Trophoblast cell (in vitro differentiated cells and primary cell): ENCODE measurements at regions not wholly inside any gene's neighbourhood (a gene's known extent, or its start where the extent isn't known, plus 50 kb on each side); places are given as distances from the start of the nearest gene placed in this dataset.

Source experiments
- DNase-seq, 2 donors: peaks; one replicate each; pipeline ENCODE4 v3.0.0-alpha.2; 2016
- H2AFZ ChIP-seq: 2 replicates; pipeline ENCODE4 v1.6.1; 2013; ENCODE audit warnings: low read length, moderate library complexity, mild to moderate bottlenecking; ENCODE audit not compliant: insufficient read depth, poor library complexity
- H2AK5ac ChIP-seq: 2 replicates; pipeline ENCODE4 v1.6.1; 2013; ENCODE audit warnings: mild to moderate bottlenecking, low read length
- H2BK120ac ChIP-seq: 2 replicates; pipeline ENCODE4 v1.6.1; 2013; ENCODE audit warnings: low read length, mild to moderate bottlenecking, moderate library complexity; ENCODE audit not compliant: insufficient read depth, poor library complexity
- H2BK12ac ChIP-seq: 2 replicates; pipeline ENCODE4 v1.6.1; 2013; ENCODE audit warnings: mild to moderate bottlenecking, low read length, moderate library complexity
- H2BK5ac ChIP-seq: 2 replicates; pipeline ENCODE4 v1.6.1; 2013; ENCODE audit warnings: low read length, low read depth, moderate library complexity, mild to moderate bottlenecking; ENCODE audit not compliant: poor library complexity
- H3K14ac ChIP-seq: 2 replicates; pipeline ENCODE4 v1.6.1; 2013; ENCODE audit warnings: mild to moderate bottlenecking, low read length
- H3K18ac ChIP-seq: 2 replicates; pipeline ENCODE4 v1.6.1; 2013; ENCODE audit warnings: mild to moderate bottlenecking, low read length
- H3K23ac ChIP-seq: 2 replicates; pipeline ENCODE4 v1.6.1; 2013; ENCODE audit warnings: low read length
- H3K27ac ChIP-seq: 2 replicates; pipeline ENCODE4 v1.5.1; 2013; ENCODE audit warnings: low read depth, mild to moderate bottlenecking, inconsistent platforms, low read length, moderate library complexity
- H3K27me3 ChIP-seq: 2 replicates; pipeline ENCODE4 v1.6.1; 2013; ENCODE audit warnings: inconsistent platforms, mild to moderate bottlenecking, low read length, moderate library complexity; ENCODE audit not compliant: insufficient read depth
- H3K36me3 ChIP-seq, 2 experiments: 1 replicate in 1 of 2; 2 replicates in 1 of 2; pipeline ENCODE4 v1.6.1; 2013; ENCODE audit warnings: low read length in 2 of 2, mild to moderate bottlenecking in 2 of 2, moderate library complexity in 1 of 2; ENCODE audit not compliant: insufficient read depth in 2 of 2, control insufficient read depth in 1 of 2
- H3K4ac ChIP-seq: 2 replicates; pipeline ENCODE4 v1.6.1; 2013; ENCODE audit warnings: low read depth, mild to moderate bottlenecking, low read length, moderate library complexity
- H3K4me1 ChIP-seq, 2 experiments: 1 replicate in 1 of 2; 2 replicates in 1 of 2; pipeline ENCODE4 v1.6.1; 2013; ENCODE audit warnings: low read length in 2 of 2, mild to moderate bottlenecking in 2 of 2, moderate library complexity in 1 of 2; ENCODE audit not compliant: insufficient read depth in 2 of 2, control insufficient read depth in 1 of 2
- H3K4me2 ChIP-seq: 2 replicates; pipeline ENCODE4 v1.6.1; 2013; ENCODE audit warnings: inconsistent platforms, mild to moderate bottlenecking, low read length, moderate library complexity
- H3K4me3 ChIP-seq: 2 replicates; pipeline ENCODE4 v1.5.1; 2013; ENCODE audit warnings: mild to moderate bottlenecking, low read depth, low read length, inconsistent platforms
- H3K79me1 ChIP-seq: one replicate; pipeline ENCODE4 v1.6.1; 2013; ENCODE audit warnings: low read length
- H3K79me2 ChIP-seq: 2 replicates; pipeline ENCODE4 v1.6.1; 2013; ENCODE audit warnings: low read length, mild to moderate bottlenecking; ENCODE audit not compliant: control insufficient read depth, insufficient read depth, poor library complexity
- H3K9ac ChIP-seq: 2 replicates; pipeline ENCODE4 v1.6.1; 2013; ENCODE audit warnings: mild to moderate bottlenecking, low read length
- H3K9me3 ChIP-seq: 2 replicates; pipeline ENCODE4 v1.6.1; 2013; ENCODE audit warnings: low read depth, mild to moderate bottlenecking, control low read depth, inconsistent platforms, low read length; ENCODE audit not compliant: insufficient read depth
- H4K12ac ChIP-seq: 2 replicates; pipeline ENCODE4 v1.6.1; 2013; ENCODE audit warnings: low read depth, mild to moderate bottlenecking, low read length, moderate library complexity
- H4K8ac ChIP-seq: 2 replicates; pipeline ENCODE4 v1.6.1; 2013; ENCODE audit warnings: low read depth, mild to moderate bottlenecking, low read length, moderate library complexity
- H4K91ac ChIP-seq: one replicate; pipeline ENCODE4 v1.6.1; 2013; ENCODE audit warnings: low read depth, mild to moderate bottlenecking, low read length, moderate library complexity
- WGBS: extraction: QIAGEN DNeasy Blood & Tissue Kit; methylation state at CpG from one replicate; pipeline ENCODE4 v1.1.7; 2013; ENCODE audit warnings: missing lambda C conversion rate; ENCODE audit not compliant: insufficient read length, insufficient coverage; ENCODE audit errors: extremely low coverage; 5-methylcytosine and 5-hydroxymethylcytosine counted together

- H2BK12ac ChIP-seq: no peak overlapping the region
- H3K4ac ChIP-seq: no peak overlapping the region
- H3K27ac ChIP-seq: no peak overlapping the region
- no peak overlapping the region for H3K18ac ChIP-seq
- H3K79me1 ChIP-seq: no peaks in the 10 kb centered on the region
- no peak overlapping the region for H3K4me3 ChIP-seq
- no peak overlapping the region for H4K8ac ChIP-seq
- H2BK120ac ChIP-seq: no peak overlapping the region
- H3K4me2 ChIP-seq: no peak overlapping the region
- no peak for DNase-seq
- no peak overlapping the region for H3K14ac ChIP-seq
- H4K91ac ChIP-seq: no peak overlapping the region
- no peak overlapping the region for H3K9ac ChIP-seq
- no peaks in the 10 kb centered on the region for H3K9me3 ChIP-seq
- no CpG with 5 or more reads among the region's 6 CpGs for WGBS
- H3K27me3 ChIP-seq: no peaks in the 10 kb centered on the region
- H3K23ac ChIP-seq: no peak overlapping the region
- no peak overlapping the region for H2BK5ac ChIP-seq
- H3K79me2 ChIP-seq: no peaks in the 10 kb centered on the region
- H2AK5ac ChIP-seq: no peak overlapping the region
- H3K4me1 ChIP-seq: no peaks in the 10 kb centered on the region
- no peak overlapping the region for H2AFZ ChIP-seq
- no peak overlapping the region for H4K12ac ChIP-seq
- H3K36me3 ChIP-seq: no peaks in the 10 kb centered on the region
Observed at GRCh38 chr18:39058386-39059000, 1492.9 kb upstream of the CELF4 start.

- no peak overlapping the region for H2BK5ac ChIP-seq
- H3K4me1 ChIP-seq: no peaks in the 10 kb centered on the region
- no peak overlapping the region for H2AK5ac ChIP-seq
- no peak overlapping the region for H3K9ac ChIP-seq
- no peaks in the 10 kb centered on the region for H3K36me3 ChIP-seq
- no peak overlapping the region for H3K14ac ChIP-seq
- H3K18ac ChIP-seq: no peak overlapping the region
- H2BK12ac ChIP-seq: no peak overlapping the region
- H2AFZ ChIP-seq: no peak overlapping the region
- H3K79me1 ChIP-seq: no peaks in the 10 kb centered on the region
- WGBS: no CpG with 5 or more reads among the region's 3 CpGs
- no peak overlapping the region for H3K4me3 ChIP-seq
- no peak overlapping the region for H4K12ac ChIP-seq
- H2BK120ac ChIP-seq: no peak overlapping the region
- no peaks in the 10 kb centered on the region for H3K27me3 ChIP-seq
- no peak overlapping the region for H3K4ac ChIP-seq
- no peaks in the 10 kb centered on the region for H3K9me3 ChIP-seq
- no peak overlapping the region for H3K27ac ChIP-seq
- H3K79me2 ChIP-seq: no peaks in the 10 kb centered on the region
- H3K23ac ChIP-seq: no peak overlapping the region
- no peak overlapping the region for H4K91ac ChIP-seq
- DNase-seq: no peak
- H4K8ac ChIP-seq: no peak overlapping the region
- no peak overlapping the region for H3K4me2 ChIP-seq
Observed at GRCh38 chr18:39057423-39058064, 1491.9 kb upstream of the CELF4 start.

GRCh38 chr18:39053571-39053970 lies 1488.0 kb upstream of the CELF4 start:
- no peak overlapping the region for H4K12ac ChIP-seq
- H3K36me3 ChIP-seq: no peaks in the 10 kb centered on the region
- no peak overlapping the region for H3K4ac ChIP-seq
- no peaks in the 10 kb centered on the region for H3K9me3 ChIP-seq
- DNase-seq: no peak
- no peak overlapping the region for H3K4me2 ChIP-seq
- no peak overlapping the region for H2BK12ac ChIP-seq
- H3K23ac ChIP-seq: no peak overlapping the region
- no peak overlapping the region for H4K91ac ChIP-seq
- H3K14ac ChIP-seq: no peak overlapping the region
- no peak overlapping the region for H3K27ac ChIP-seq
- H4K8ac ChIP-seq: no peak overlapping the region
- no peaks in the 10 kb centered on the region for H3K27me3 ChIP-seq
- H2BK120ac ChIP-seq: no peak overlapping the region
- no peak overlapping the region for H2BK5ac ChIP-seq
- no peaks in the 10 kb centered on the region for H3K4me1 ChIP-seq
- H3K79me2 ChIP-seq: no peaks in the 10 kb centered on the region
- no peak overlapping the region for H3K18ac ChIP-seq
- H2AFZ ChIP-seq: no peak overlapping the region
- no peaks in the 10 kb centered on the region for H3K79me1 ChIP-seq
- no CpG with 5 or more reads among the region's 2 CpGs for WGBS
- H2AK5ac ChIP-seq: no peak overlapping the region
- no peak overlapping the region for H3K4me3 ChIP-seq
- no peak overlapping the region for H3K9ac ChIP-seq

- H2AFZ ChIP-seq: no peak overlapping the region
- no peaks in the 10 kb centered on the region for H3K36me3 ChIP-seq
- H3K14ac ChIP-seq: no peak overlapping the region
- no peaks in the 10 kb centered on the region for H3K79me1 ChIP-seq
- no peak overlapping the region for H2BK120ac ChIP-seq
- no peak overlapping the region for H4K8ac ChIP-seq
- no peak overlapping the region for H2BK5ac ChIP-seq
- no peak overlapping the region for H3K27ac ChIP-seq
- no peak for DNase-seq
- H3K4ac ChIP-seq: no peak overlapping the region
- no peaks in the 10 kb centered on the region for H3K79me2 ChIP-seq
- no peak overlapping the region for H4K91ac ChIP-seq
- H3K4me2 ChIP-seq: no peak overlapping the region
- no peak overlapping the region for H2AK5ac ChIP-seq
- no peak overlapping the region for H4K12ac ChIP-seq
- H3K9me3 ChIP-seq: no peaks in the 10 kb centered on the region
- no peak overlapping the region for H3K23ac ChIP-seq
- no peak overlapping the region for H3K4me3 ChIP-seq
- H3K18ac ChIP-seq: no peak overlapping the region
- H3K4me1 ChIP-seq: no peaks in the 10 kb centered on the region
- no peak overlapping the region for H3K9ac ChIP-seq
- H3K27me3 ChIP-seq: no peaks in the 10 kb centered on the region
- no peak overlapping the region for H2BK12ac ChIP-seq
Observed at GRCh38 chr18:39051013-39051412, 1485.4 kb upstream of the CELF4 start.
